ENCODE measurements at regions not wholly inside any gene's neighbourhood (a gene's known extent, or its start where the extent isn't known, plus 50 kb on each side); places are given as distances from the start of the nearest gene placed in this dataset.

GRCh38 chr16:48824271-48824670 is 214.3 kb upstream of the N4BP1 start:
- no peaks in the 10 kb centered on the region for H3K36me3 ChIP-seq (ENCODE audit: control insufficient read depth in 2 of 2, insufficient read depth in 2 of 2, low read length in 2 of 2)
- H3K9ac ChIP-seq (ENCODE audit: low read length in 2 of 2), result no peak overlapping the region
- no peaks in the 10 kb centered on the region for H3K4me1 ChIP-seq (ENCODE audit: control insufficient read depth, insufficient read depth, low read length)
- peaks cover 0 to 2% of the 10 kb centered on the region in 2 donors for H3K27me3 ChIP-seq (ENCODE audit: control insufficient read depth in 1 of 2, insufficient read depth in 2 of 2, low read length in 2 of 2)
- H3K9me3 ChIP-seq (ENCODE audit: control insufficient read depth in 2 of 2, low read length in 2 of 2), result no peaks in the 10 kb centered on the region
- no peak overlapping the region for H3K27ac ChIP-seq (ENCODE audit: low read length)
- no peak overlapping the region for H3K4me3 ChIP-seq (ENCODE audit: low read length in 2 of 2)

GRCh38 chr16:48822431-48822830 is 212.5 kb upstream of the N4BP1 start:
- no peaks in the 10 kb centered on the region for H3K9me3 ChIP-seq (ENCODE audit: control insufficient read depth in 2 of 2, low read length in 2 of 2)
- H3K4me3 ChIP-seq (ENCODE audit: low read length in 2 of 2), result no peak overlapping the region
- no peak overlapping the region for H3K9ac ChIP-seq (ENCODE audit: low read length in 2 of 2)
- no peak overlapping the region for H3K27ac ChIP-seq (ENCODE audit: low read length)
- H3K27me3 ChIP-seq (ENCODE audit: control insufficient read depth in 1 of 2, insufficient read depth in 2 of 2, low read length in 2 of 2), result peaks cover 0 to 1% of the 10 kb centered on the region in 2 donors
- H3K4me1 ChIP-seq (ENCODE audit: control insufficient read depth, insufficient read depth, low read length), result no peaks in the 10 kb centered on the region
- no peaks in the 10 kb centered on the region for H3K36me3 ChIP-seq (ENCODE audit: control insufficient read depth in 2 of 2, insufficient read depth in 2 of 2, low read length in 2 of 2)

DNA sequence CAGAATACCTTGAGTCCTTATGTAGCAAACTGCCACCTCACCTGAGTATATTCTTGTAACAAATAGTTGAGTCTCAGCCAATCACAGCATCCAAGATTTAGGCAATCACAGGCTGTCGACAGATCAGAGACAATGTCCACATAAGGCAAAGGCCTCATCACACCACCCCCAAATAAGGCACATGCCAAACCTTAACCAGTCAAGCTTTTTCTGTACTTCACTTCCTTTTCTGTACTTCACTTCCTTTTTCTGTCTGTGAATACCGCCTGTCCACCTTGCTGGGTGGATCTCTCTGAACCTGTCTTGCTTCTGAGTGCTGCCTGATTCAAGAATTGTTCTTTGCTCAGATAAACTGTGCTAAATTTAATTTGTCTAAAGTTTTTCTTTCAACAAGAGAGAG is 210.4 kb upstream of the N4BP1 start:
- Histone ChIP-seq H3K9ac (ENCODE audit: low read length in 2 of 2) (no peak overlapping the region), H3K9me3 (ENCODE audit: control insufficient read depth in 2 of 2, low read length in 2 of 2) (no peaks in the 10 kb centered on the region), H3K27me3 (ENCODE audit: control insufficient read depth in 1 of 2, insufficient read depth in 2 of 2, low read length in 2 of 2) (no peaks in the 10 kb centered on the region), H3K36me3 (ENCODE audit: control insufficient read depth in 2 of 2, insufficient read depth in 2 of 2, low read length in 2 of 2) (no peaks in the 10 kb centered on the region), H3K4me3 (ENCODE audit: low read length in 2 of 2) (no peak overlapping the region), H3K4me1 (ENCODE audit: control insufficient read depth, insufficient read depth, low read length) (no peaks in the 10 kb centered on the region), H3K27ac (ENCODE audit: low read length) (no peak overlapping the region)

- Histone ChIP-seq H3K9me3 (ENCODE audit: control insufficient read depth in 2 of 2, low read length in 2 of 2) (no peaks in the 10 kb centered on the region), H3K27me3 (ENCODE audit: control insufficient read depth in 1 of 2, insufficient read depth in 2 of 2, low read length in 2 of 2) (peaks cover 0 to 3% of the 10 kb centered on the region in 2 donors)
Measured at GRCh38 chr16:48818257-48818656, 208.3 kb upstream of the N4BP1 start.

DNA sequence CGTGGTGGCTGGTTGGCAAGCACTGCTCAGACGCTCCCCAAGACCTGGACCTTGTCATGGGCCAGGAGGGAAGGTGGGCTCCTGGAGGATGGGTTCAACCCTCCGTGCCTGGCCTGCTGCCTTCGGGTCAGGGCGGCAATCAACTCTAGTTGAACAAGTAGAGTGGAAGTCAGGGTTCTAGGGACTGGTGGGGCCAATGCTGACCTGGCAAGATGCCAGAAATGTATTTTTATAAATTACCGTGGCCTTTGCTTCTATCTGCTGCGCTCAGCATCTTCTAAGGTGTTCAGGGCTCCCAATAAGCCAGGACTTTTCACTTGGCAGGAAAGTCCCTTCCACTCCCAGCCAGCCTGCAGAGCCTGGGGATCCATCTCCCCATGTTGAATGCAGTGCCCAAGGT is 207.1 kb upstream of the N4BP1 start:
- peaks cover 0 to 3% of the 10 kb centered on the region in 2 donors for H3K27me3 ChIP-seq (ENCODE audit: control insufficient read depth in 1 of 2, insufficient read depth in 2 of 2, low read length in 2 of 2)
- no peaks in the 10 kb centered on the region for H3K4me1 ChIP-seq (ENCODE audit: control insufficient read depth, insufficient read depth, low read length)
- H3K36me3 ChIP-seq (ENCODE audit: control insufficient read depth in 2 of 2, insufficient read depth in 2 of 2, low read length in 2 of 2), result no peaks in the 10 kb centered on the region
- H3K9ac ChIP-seq (ENCODE audit: low read length in 2 of 2), result no peak overlapping the region
- H3K27ac ChIP-seq (ENCODE audit: low read length), result no peak overlapping the region
- no peaks in the 10 kb centered on the region for H3K9me3 ChIP-seq (ENCODE audit: control insufficient read depth in 2 of 2, low read length in 2 of 2)
- no peak overlapping the region for H3K4me3 ChIP-seq (ENCODE audit: low read length in 2 of 2)

More at GRCh38 chr16:48818257-48818656, 208.3 kb upstream of the N4BP1 start:
- Histone ChIP-seq H3K27ac (ENCODE audit: low read length) (no peak overlapping the region), H3K36me3 (ENCODE audit: control insufficient read depth in 2 of 2, insufficient read depth in 2 of 2, low read length in 2 of 2) (no peaks in the 10 kb centered on the region), H3K4me3 (ENCODE audit: low read length in 2 of 2) (no peak overlapping the region), H3K9ac (ENCODE audit: low read length in 2 of 2) (no peak overlapping the region), H3K4me1 (ENCODE audit: control insufficient read depth, insufficient read depth, low read length) (no peaks in the 10 kb centered on the region)

- H3K9me3 ChIP-seq (ENCODE audit: control insufficient read depth in 2 of 2, low read length in 2 of 2), result no peaks in the 10 kb centered on the region
- H3K27me3 ChIP-seq (ENCODE audit: control insufficient read depth in 1 of 2, insufficient read depth in 2 of 2, low read length in 2 of 2), result peaks cover 0 to 6% of the 10 kb centered on the region in 2 donors
- H3K36me3 ChIP-seq (ENCODE audit: control insufficient read depth in 2 of 2, insufficient read depth in 2 of 2, low read length in 2 of 2), result no peaks in the 10 kb centered on the region
- H3K27ac ChIP-seq (ENCODE audit: low read length), result no peak overlapping the region
- H3K4me3 ChIP-seq (ENCODE audit: low read length in 2 of 2), result no peak overlapping the region
- no peaks in the 10 kb centered on the region for H3K4me1 ChIP-seq (ENCODE audit: control insufficient read depth, insufficient read depth, low read length)
- H3K9ac ChIP-seq (ENCODE audit: low read length in 2 of 2), result no peak overlapping the region
Measured at GRCh38 chr16:48816393-48816792, 206.4 kb upstream of the N4BP1 start.

GRCh38 chr16:48814994-48815393 is 205.0 kb upstream of the N4BP1 start:
- peaks cover 10 to 12% of the 10 kb centered on the region in 2 donors for H3K27me3 ChIP-seq (ENCODE audit: control insufficient read depth in 1 of 2, insufficient read depth in 2 of 2, low read length in 2 of 2)
- H3K4me1 ChIP-seq (ENCODE audit: control insufficient read depth, insufficient read depth, low read length), result peaks cover 2% of the 10 kb centered on the region
- no peaks in the 10 kb centered on the region for H3K36me3 ChIP-seq (ENCODE audit: control insufficient read depth in 2 of 2, insufficient read depth in 2 of 2, low read length in 2 of 2)
- H3K9me3 ChIP-seq (ENCODE audit: control insufficient read depth in 2 of 2, low read length in 2 of 2), result no peaks in the 10 kb centered on the region
- H3K27ac ChIP-seq (ENCODE audit: low read length), result no peak overlapping the region
- no peak overlapping the region for H3K4me3 ChIP-seq (ENCODE audit: low read length in 2 of 2)
- no peak overlapping the region for H3K9ac ChIP-seq (ENCODE audit: low read length in 2 of 2)

DNA sequence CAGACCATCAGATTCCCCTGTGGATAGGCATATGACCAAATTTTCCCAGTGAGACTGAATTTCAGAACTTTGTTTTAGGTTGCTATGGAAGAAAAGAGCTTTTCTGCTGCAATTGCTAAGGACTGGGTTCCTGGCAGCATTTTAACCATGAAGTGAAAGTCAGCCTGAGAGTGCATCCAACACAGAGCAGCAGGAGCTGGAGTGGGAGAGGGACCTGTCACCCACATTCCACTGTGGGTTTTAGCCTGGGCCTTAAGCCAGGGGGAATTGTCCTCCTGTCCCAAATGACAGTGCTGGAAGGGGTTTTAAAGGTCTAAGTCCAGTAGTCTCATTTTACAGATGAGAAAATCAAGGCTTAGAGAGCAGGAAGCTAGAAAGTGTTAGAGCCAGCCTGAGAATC is 203.5 kb upstream of the N4BP1 start:
- H3K27me3 ChIP-seq (ENCODE audit: control insufficient read depth in 1 of 2, insufficient read depth in 2 of 2, low read length in 2 of 2), result peaks cover 10 to 16% of the 10 kb centered on the region in 2 donors
- no peak overlapping the region for H3K4me3 ChIP-seq (ENCODE audit: low read length in 2 of 2)
- H3K4me1 ChIP-seq (ENCODE audit: control insufficient read depth, insufficient read depth, low read length), result peaks cover 2% of the 10 kb centered on the region

GRCh38 chr16:48812856-48813255 is 202.9 kb upstream of the N4BP1 start:
- H3K4me1 ChIP-seq (ENCODE audit: control insufficient read depth, insufficient read depth, low read length), result peaks cover 2% of the 10 kb centered on the region
- no peak overlapping the region for H3K4me3 ChIP-seq (ENCODE audit: low read length in 2 of 2)
- H3K9me3 ChIP-seq (ENCODE audit: control insufficient read depth in 2 of 2, low read length in 2 of 2), result peaks cover 0 to 2% of the 10 kb centered on the region in 2 donors
- peaks cover 10 to 16% of the 10 kb centered on the region in 2 donors for H3K27me3 ChIP-seq (ENCODE audit: control insufficient read depth in 1 of 2, insufficient read depth in 2 of 2, low read length in 2 of 2)
- no peak overlapping the region for H3K9ac ChIP-seq (ENCODE audit: low read length in 2 of 2)
- H3K27ac ChIP-seq (ENCODE audit: low read length), result no peak overlapping the region
- H3K36me3 ChIP-seq (ENCODE audit: control insufficient read depth in 2 of 2, insufficient read depth in 2 of 2, low read length in 2 of 2), result no peaks in the 10 kb centered on the region

More for the DNA sequence above, 203.5 kb upstream of the N4BP1 start:
- H3K27ac ChIP-seq (ENCODE audit: low read length), result no peak overlapping the region
- H3K9ac ChIP-seq (ENCODE audit: low read length in 2 of 2), result no peak overlapping the region
- no peaks in the 10 kb centered on the region for H3K36me3 ChIP-seq (ENCODE audit: control insufficient read depth in 2 of 2, insufficient read depth in 2 of 2, low read length in 2 of 2)
- peaks cover 0 to 2% of the 10 kb centered on the region in 2 donors for H3K9me3 ChIP-seq (ENCODE audit: control insufficient read depth in 2 of 2, low read length in 2 of 2)

DNA sequence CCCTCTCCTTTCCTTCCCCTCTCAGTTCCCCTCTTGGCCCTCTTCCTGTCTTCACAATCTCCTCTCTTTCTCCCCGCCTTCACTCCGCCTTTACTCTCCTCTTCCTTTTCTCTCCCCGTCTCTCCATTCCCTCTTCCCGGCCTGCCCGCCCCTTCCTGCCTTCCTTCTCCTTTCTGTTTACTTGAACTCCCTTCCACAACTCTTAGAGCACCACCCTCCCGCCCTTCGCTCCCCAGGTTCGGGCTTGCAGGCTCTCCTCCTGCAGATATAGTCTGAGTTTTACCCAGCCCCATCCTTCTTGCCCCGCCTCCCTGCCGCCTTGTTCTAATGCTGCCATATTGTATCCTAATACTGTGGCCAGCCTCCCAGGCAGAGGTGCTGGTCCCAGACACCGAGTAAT is 201.5 kb upstream of the N4BP1 start:
- Histone ChIP-seq H3K36me3 (ENCODE audit: control insufficient read depth in 2 of 2, insufficient read depth in 2 of 2, low read length in 2 of 2) (no peaks in the 10 kb centered on the region), H3K27me3 (ENCODE audit: control insufficient read depth in 1 of 2, insufficient read depth in 2 of 2, low read length in 2 of 2) (peaks cover 10 to 16% of the 10 kb centered on the region in 2 donors), H3K4me3 (ENCODE audit: low read length in 2 of 2) (peak overlapping the region in 1 of 2 donors; percentile 29), H3K9ac (ENCODE audit: low read length in 2 of 2) (no peak overlapping the region), H3K9me3 (ENCODE audit: control insufficient read depth in 2 of 2, low read length in 2 of 2) (peaks cover 0 to 2% of the 10 kb centered on the region in 2 donors), H3K4me1 (ENCODE audit: control insufficient read depth, insufficient read depth, low read length) (peaks cover 2% of the 10 kb centered on the region), H3K27ac (ENCODE audit: low read length) (no peak overlapping the region)

- H3K4me3 ChIP-seq (ENCODE audit: low read length in 2 of 2), result peak overlapping the region in 1 of 2 donors; percentile 29
- peaks cover 0 to 2% of the 10 kb centered on the region in 2 donors for H3K9me3 ChIP-seq (ENCODE audit: control insufficient read depth in 2 of 2, low read length in 2 of 2)
- H3K9ac ChIP-seq (ENCODE audit: low read length in 2 of 2), result no peak overlapping the region
- peaks cover 10 to 16% of the 10 kb centered on the region in 2 donors for H3K27me3 ChIP-seq (ENCODE audit: control insufficient read depth in 1 of 2, insufficient read depth in 2 of 2, low read length in 2 of 2)
- no peak overlapping the region for H3K27ac ChIP-seq (ENCODE audit: low read length)
- no peaks in the 10 kb centered on the region for H3K36me3 ChIP-seq (ENCODE audit: control insufficient read depth in 2 of 2, insufficient read depth in 2 of 2, low read length in 2 of 2)
- H3K4me1 ChIP-seq (ENCODE audit: control insufficient read depth, insufficient read depth, low read length), result peaks cover 2% of the 10 kb centered on the region
Measured at GRCh38 chr16:48810803-48811453, 200.9 kb upstream of the N4BP1 start.

All from stomach smooth muscle (tissue), 2 donors.